ENCODE measurements at regions not wholly inside any gene's neighbourhood (a gene's known extent, or its start where the extent isn't known, plus 50 kb on each side); places are given as distances from the start of the nearest gene placed in this dataset.

- H3K27ac ChIP-seq (ENCODE audit: extremely low read length, insufficient read depth, low read length): no peak overlapping the region
- no peak for ATAC-seq
- H2AFZ ChIP-seq (ENCODE audit: low read length): no peak overlapping the region
- no TSS peak for BruUV-seq (replicated peaks)
- CTCF ChIA-PET (ENCODE audit: low intra/inter-chr PET ratio, low total read pairs): no interaction called here
- no peak overlapping the region for H3K9ac ChIP-seq (ENCODE audit: insufficient read depth, low read depth, low read length)
- no peaks in the 10 kb centered on the region for H4K20me1 ChIP-seq (ENCODE audit: insufficient read depth, low read length)
- intact Hi-C loops (cut with micrococcal nuclease; ENCODE audit: unreplicated experiment) (no loop called here), in situ Hi-C loops (cut with HindIII; ENCODE audit: extremely low pct_ligation_motif_present, low pct_unique_long_range_greater_than_20kb) (no loop called here)
- WGBS (ENCODE audit: low lambda C conversion rate): 85% methylated on average over 1 of the region's 1 CpG
- no peaks in the 10 kb centered on the region for H3K36me3 ChIP-seq (replicated peaks in 1 of 2; ENCODE audit: control insufficient read depth in 1 of 2, insufficient read depth in 2 of 2, low read length in 2 of 2)
- peaks cover 0 to 1% of the 10 kb centered on the region in 2 experiments; a peak in 1 of 5 replicates for H3K27me3 ChIP-seq (ENCODE audit: control insufficient read depth in 1 of 2, insufficient read depth in 2 of 2, low read length in 2 of 2)
- no peak overlapping the region for H3K4me3 ChIP-seq (replicated peaks in 1 of 3; ENCODE audit: insufficient read depth in 1 of 3, low read depth in 2 of 3, low read length in 3 of 3)
- H3K9me3 ChIP-seq (ENCODE audit: low read length): no peaks in the 10 kb centered on the region
- TF ChIP-seq REXO4 (CRISPR knock-in tag; IDR thresholded peaks at IDR 0.05; ENCODE audit: borderline replicate concordance) (no peak), NFE2 (CRISPR knock-in tag; IDR thresholded peaks at IDR 0.05) (no peak)
- TF ChIP-seq, protein P1, sequence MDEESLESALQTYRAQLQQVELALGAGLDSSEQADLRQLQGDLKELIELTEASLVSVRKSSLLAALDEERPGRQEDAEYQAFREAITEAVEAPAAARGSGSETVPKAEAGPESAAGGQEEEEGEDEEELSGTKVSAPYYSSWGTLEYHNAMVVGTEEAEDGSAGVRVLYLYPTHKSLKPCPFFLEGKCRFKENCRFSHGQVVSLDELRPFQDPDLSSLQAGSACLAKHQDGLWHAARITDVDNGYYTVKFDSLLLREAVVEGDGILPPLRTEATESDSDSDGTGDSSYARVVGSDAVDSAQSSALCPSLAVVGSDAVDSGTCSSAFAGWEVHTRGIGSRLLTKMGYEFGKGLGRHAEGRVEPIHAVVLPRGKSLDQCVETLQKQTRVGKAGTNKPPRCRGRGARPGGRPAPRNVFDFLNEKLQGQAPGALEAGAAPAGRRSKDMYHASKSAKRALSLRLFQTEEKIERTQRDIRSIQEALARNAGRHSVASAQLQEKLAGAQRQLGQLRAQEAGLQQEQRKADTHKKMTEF (CRISPR knock-in tag; IDR thresholded peaks at IDR 0.05): no peak
- TF ChIP-seq, protein P2, sequence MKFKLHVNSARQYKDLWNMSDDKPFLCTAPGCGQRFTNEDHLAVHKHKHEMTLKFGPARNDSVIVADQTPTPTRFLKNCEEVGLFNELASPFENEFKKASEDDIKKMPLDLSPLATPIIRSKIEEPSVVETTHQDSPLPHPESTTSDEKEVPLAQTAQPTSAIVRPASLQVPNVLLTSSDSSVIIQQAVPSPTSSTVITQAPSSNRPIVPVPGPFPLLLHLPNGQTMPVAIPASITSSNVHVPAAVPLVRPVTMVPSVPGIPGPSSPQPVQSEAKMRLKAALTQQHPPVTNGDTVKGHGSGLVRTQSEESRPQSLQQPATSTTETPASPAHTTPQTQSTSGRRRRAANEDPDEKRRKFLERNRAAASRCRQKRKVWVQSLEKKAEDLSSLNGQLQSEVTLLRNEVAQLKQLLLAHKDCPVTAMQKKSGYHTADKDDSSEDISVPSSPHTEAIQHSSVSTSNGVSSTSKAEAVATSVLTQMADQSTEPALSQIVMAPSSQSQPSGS (CRISPR knock-in tag; IDR thresholded peaks at IDR 0.05): no peak
- no peak overlapping the region for H3K4me2 ChIP-seq (ENCODE audit: low read depth, low read length)
- DNase-seq (ENCODE audit: low spot score): no peak
- H3K4me1 ChIP-seq (ENCODE audit: insufficient read depth, low read length): no peaks in the 10 kb centered on the region
- H3K79me2 ChIP-seq (ENCODE audit: insufficient read depth, low read length): no peaks in the 10 kb centered on the region
- FAIRE-seq: no peak
- POLR2A ChIA-PET: no interaction called here
Observed at GRCh38 chr2:234296991-234297390, 199.9 kb downstream of the ARL4C start.

DNA sequence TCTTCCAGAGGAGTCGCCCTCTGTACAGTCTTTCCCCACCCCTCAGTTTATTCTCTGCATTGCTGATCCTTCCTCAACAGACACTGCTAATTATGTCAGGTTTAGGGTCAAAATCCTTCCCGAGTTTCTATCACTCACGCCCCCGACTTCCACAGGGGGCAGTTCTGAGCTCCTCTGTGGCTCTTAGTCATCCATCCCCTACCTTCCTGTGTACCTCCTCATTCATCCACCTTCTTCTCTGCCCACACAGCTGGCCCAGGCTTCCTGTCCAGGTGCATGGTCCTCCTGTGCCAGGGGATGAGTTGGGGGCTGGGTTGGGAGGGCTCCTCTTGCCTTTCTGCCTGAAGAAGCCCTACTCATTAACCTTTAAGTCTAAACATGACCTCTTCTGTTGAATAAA is 202.9 kb downstream of the ARL4C start:
- Histone ChIP-seq H3K27ac (ENCODE audit: extremely low read length, insufficient read depth, low read length) (no peak overlapping the region), H3K9me3 (ENCODE audit: low read length) (no peaks in the 10 kb centered on the region), H3K9ac (ENCODE audit: insufficient read depth, low read depth, low read length) (no peak overlapping the region), H4K20me1 (ENCODE audit: insufficient read depth, low read length) (no peaks in the 10 kb centered on the region), H3K27me3 (ENCODE audit: control insufficient read depth in 1 of 2, insufficient read depth in 2 of 2, low read length in 2 of 2) (peaks cover 0 to 1% of the 10 kb centered on the region in 2 experiments; a peak in 1 of 5 replicates), H2AFZ (ENCODE audit: low read length) (no peak overlapping the region), H3K4me2 (ENCODE audit: low read depth, low read length) (no peak overlapping the region), H3K79me2 (ENCODE audit: insufficient read depth, low read length) (no peaks in the 10 kb centered on the region), H3K4me1 (ENCODE audit: insufficient read depth, low read length) (no peaks in the 10 kb centered on the region), H3K4me3 (replicated peaks in 1 of 3; ENCODE audit: insufficient read depth in 1 of 3, low read depth in 2 of 3, low read length in 3 of 3) (no peak overlapping the region), H3K36me3 (replicated peaks in 1 of 2; ENCODE audit: control insufficient read depth in 1 of 2, insufficient read depth in 2 of 2, low read length in 2 of 2) (no peaks in the 10 kb centered on the region)
- in situ Hi-C loops (cut with HindIII; ENCODE audit: extremely low pct_ligation_motif_present, low pct_unique_long_range_greater_than_20kb): loop anchor here (5.0 kb wide), 1 partner anchor 203 kb away; the partner anchor contains the start of gene ARL4C
- peak; percentile 6; the same call in 1 of the 2 replicates for TF ChIP-seq STAG1 (CRISPR knock-in tag; IDR thresholded peaks at IDR 0.05)
- TF ChIP-seq SRSF4 (IDR thresholded peaks at IDR 0.05; ENCODE audit: low read depth, low read length, poor library complexity, severe bottlenecking): no peak
- no TSS peak for BruUV-seq (replicated peaks)
- FAIRE-seq (no peak), DNase-seq (ENCODE audit: low spot score) (no peak), ATAC-seq (peak; percentile 39; the same call in 2 of the 3 replicates)
- intact Hi-C loops (cut with micrococcal nuclease; ENCODE audit: unreplicated experiment): no loop called here
- ChIA-PET POLR2A (no interaction called here), CTCF (ENCODE audit: low intra/inter-chr PET ratio, low total read pairs) (no interaction called here)
- 3% methylated on average over 4 of the region's 4 CpGs for WGBS (ENCODE audit: low lambda C conversion rate)

Measured in HepG2 (cell line).